Fibroblast of lung (primary cell): ENCODE measurements at regions not wholly inside any gene's neighbourhood (a gene's known extent, or its start where the extent isn't known, plus 50 kb on each side); places are given as distances from the start of the nearest gene placed in this dataset.

Source experiments
- EZH2 ChIP-seq: IDR thresholded peaks from 2 replicates; pipeline ENCODE4 v1.5.1; 2012; ENCODE audit warnings: low read length, control low read depth, mild to moderate bottlenecking; ENCODE audit errors: missing control alignments
- TF ChIP-seq, protein P1 (sequence below), 2 donors: IDR thresholded peaks in 1 of 2; conservative IDR thresholded peaks in 1 of 2; 1 replicate in 1 of 2; 2 replicates in 1 of 2; pipeline ENCODE4 v1.5.1; 2011 to 2012; ENCODE audit warnings: low read length in 2 of 2, control low read depth in 1 of 2, inconsistent platforms in 1 of 2, low read depth in 1 of 2, mild to moderate bottlenecking in 1 of 2

GRCh38 chr14:71499018-71499417 is 433.2 kb upstream of the RGS6 start:
- TF ChIP-seq, protein P1, sequence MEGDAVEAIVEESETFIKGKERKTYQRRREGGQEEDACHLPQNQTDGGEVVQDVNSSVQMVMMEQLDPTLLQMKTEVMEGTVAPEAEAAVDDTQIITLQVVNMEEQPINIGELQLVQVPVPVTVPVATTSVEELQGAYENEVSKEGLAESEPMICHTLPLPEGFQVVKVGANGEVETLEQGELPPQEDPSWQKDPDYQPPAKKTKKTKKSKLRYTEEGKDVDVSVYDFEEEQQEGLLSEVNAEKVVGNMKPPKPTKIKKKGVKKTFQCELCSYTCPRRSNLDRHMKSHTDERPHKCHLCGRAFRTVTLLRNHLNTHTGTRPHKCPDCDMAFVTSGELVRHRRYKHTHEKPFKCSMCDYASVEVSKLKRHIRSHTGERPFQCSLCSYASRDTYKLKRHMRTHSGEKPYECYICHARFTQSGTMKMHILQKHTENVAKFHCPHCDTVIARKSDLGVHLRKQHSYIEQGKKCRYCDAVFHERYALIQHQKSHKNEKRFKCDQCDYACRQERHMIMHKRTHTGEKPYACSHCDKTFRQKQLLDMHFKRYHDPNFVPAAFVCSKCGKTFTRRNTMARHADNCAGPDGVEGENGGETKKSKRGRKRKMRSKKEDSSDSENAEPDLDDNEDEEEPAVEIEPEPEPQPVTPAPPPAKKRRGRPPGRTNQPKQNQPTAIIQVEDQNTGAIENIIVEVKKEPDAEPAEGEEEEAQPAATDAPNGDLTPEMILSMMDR (conservative IDR thresholded peaks at IDR 0.05 in 1 of 2, IDR thresholded peaks at IDR 0.05 in 1 of 2; ENCODE audit: low read depth in 1 of 2, low read length in 2 of 2), result no peak
- no peak for TF ChIP-seq EZH2
